ENCODE measurements at regions not wholly inside any gene's neighbourhood (a gene's known extent, or its start where the extent isn't known, plus 50 kb on each side); places are given as distances from the start of the nearest gene placed in this dataset.

GRCh38 chrX:40303256-40304077, 205.7 kb upstream of the BCOR start:
- DNase-seq: peak; percentile 6

DNA sequence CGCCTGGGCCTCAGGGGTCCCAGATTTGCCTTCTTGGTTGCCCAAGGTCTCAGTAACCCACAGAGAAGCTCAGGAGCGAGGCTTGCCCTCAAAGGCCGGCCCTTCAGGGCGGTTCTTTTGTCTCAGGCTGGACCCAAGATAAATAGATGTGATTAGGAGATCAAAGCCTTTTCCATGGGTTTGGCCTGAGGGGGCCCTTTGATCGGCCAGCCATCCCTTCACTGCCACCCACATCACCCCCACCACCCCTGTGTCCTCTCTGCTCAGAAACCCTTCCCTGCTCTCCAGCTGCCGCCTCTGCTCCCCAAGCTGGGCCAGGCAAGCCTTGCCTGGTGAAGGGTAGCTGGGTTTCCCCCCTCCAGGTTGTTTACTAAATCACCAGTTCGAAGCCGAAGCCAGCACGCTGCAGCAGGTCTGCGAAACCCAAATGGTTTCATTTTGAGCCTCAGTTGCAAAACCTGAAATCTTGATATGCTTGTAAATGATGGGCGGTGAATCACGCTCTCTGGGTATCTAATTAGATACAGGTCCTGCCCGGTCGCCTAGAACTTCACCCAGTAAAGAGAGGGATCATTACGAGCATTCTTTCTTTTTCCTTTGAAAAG, 202.6 kb upstream of the BCOR start:
- peak; percentile 8 for DNase-seq

DNA sequence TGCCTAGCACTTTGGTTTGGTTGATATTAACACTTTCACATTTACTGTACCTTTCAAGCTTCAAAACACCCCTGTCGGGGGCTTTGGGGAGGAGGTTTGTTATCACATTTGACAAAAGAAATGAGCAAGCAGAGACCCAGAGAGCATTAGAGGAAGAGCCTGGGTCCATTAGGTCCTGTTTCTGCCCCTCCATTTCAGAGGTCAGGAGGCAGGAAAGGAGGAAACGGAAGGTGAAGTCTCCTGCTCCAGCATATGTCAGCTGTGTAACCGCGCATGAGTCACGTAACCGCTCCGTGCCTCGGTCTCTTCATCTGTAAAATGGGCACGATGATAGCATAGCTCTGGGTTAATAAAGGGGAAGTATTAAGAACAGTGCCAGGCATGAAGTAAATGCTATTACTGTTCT, 201.9 kb upstream of the BCOR start:
- DNase-seq: peak; percentile 2

DNA sequence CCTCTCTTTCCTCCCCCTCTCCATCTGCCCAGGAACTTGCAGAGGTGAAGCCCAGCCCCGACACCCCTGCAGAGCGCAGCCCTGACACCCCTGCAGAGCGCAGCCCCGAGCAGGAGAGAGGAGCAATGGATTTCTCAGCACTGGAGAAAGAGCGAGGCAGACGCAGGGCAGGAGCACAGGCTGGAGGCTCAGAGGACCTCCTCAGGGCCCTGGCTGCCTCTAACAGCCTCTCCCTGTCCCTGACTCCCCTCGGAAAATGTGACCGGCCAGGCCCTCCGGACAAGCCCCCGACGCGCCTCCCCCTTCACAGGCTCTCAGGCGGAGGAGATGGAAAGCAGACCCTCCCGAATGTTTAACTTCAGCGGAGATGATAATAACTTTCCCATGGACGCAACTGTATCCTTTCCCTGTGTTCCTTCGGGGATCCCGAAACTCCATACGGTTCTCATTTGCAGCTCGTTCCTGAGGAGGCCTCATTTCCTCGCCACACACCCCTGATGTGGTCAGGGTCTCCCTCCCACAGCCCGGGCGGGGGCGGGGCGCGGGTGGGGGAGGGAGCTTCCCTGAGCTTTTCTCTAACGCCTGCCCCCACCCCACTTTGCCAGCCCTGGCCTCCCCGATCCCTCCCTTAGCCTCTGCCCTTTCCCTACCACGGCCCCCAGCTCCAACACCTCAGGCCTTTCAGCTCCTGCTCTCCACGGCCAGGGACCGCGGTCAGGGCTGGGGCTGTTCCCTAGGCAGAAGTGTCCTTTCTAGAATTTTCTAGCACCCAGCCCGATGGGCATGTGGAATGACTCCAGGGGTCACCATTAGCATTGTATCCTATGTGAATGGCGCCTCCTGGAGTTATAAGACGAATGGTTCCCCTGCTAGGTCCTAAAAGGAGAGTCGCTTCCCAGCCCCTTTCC, 201.1 kb upstream of the BCOR start:
- DNase-seq: no peak

- no peak for DNase-seq
These were observed 200.3 kb upstream of the BCOR start for GRCh38 chrX:40298069-40298468.

DNA sequence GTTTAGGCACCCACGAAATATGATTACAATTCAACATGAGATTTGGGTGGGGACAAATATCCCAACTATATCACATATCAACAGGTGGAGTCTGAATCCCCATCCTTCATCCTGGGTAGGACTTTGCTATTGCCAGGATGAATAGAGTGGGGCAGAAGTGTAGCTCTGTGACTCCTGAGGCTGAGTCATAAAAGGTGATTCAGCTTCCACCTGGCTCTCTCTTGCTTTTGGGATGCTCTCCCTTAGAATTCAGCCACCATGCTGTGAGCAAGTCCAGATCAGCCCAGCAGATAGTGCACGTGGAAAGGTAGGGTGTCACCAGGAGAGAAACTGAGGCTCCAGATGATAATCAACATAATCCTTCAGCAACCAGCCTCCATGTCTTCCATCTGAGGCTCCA, 193.8 kb upstream of the BCOR start:
- DNase-seq: no peak

DNA sequence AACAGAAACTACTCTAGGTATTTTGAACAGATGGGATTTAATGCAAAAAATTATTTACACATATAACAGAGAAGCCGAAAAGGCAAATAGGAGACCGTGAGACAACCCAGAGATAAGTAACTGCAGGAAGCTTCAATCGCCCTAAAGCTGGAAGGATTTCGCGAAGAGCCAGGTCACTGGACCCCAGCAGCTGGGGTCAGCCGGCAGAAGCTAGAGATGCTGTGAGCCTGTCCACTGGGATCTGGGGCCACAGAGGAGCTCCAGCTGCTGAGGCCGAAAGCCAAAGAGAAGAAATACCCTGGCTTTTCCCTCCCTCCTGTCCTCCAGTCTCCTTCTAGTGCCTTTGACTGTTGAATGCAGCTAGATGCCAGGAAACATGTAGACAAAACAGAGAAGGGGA, 192.8 kb upstream of the BCOR start:
- DNase-seq: no peak

DNA sequence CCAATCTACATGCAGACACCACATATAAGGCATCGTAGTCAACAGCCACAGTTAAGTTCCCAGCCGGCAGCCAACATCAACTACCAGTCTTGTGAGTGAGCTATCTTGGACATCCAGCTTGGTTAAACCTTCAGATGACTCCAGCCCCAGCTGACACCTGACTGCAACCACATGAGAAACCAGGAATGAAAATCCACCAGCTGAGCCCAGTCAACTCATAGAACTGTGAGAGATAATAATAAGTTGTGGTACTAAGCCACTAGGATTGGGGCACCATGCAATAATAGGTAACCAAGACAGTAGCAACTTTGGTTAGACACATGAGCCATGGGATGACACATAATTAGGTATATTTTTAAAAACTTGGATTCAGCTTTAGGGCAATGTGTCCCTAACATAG, 188.1 kb upstream of the BCOR start:
- no peak for DNase-seq

GRCh38 chrX:40284852-40285251, 187.1 kb upstream of the BCOR start:
- DNase-seq: no peak

DNA sequence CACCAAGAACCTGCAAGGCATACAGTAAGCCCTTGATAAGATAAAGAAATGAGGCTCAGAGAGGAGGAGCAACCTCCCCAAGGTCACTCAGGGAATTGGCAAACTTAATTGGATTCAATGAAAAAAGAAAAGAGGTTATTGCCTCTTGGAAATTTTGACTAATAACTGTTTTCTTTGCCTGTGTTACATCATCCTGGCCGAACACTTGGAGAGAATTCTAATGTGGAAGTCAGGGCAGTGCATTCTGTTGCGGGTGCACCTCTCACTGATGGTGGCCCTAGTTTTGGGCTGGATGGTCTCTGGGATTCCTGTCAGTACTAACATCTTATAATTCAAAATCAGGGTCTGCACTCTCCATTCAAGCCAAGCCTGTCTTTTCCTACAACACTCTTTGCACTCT, 186.2 kb upstream of the BCOR start:
- DNase-seq: no peak

DNA sequence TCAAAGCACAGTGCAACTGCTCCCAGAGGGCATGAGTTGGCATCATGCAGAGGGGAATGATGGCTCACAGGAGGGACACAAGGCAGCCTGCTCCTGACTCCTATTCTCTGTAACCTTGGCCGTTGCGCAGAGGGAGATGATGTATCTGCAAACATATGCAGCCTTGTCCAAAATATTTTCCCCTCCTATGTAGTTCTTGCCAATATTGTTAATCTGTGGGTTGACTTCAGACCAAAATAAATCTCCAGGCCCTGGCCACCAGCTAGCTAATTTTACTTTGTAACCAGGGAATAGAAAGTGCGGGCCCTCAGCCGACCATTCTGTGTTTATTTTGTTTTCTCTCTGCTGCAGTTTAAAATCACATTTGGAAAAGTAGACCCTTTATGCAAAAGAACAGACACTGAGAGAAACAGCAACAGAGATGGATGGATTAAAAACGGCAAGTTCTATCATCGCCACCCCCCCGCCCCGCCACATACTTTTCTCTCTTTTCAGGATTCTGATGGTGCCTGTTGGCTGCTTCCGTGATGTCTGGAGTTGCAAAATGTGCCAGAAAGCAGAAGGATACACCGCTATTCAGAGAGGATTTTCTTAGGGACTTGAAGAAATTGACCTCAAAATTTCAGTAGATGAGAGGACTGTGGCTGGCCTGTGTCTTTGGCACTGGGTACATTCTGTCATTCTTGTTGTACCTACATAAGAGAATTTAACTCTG, 185.3 kb upstream of the BCOR start:
- no peak for DNase-seq

- DNase-seq: no peak
These were observed 184.6 kb upstream of the BCOR start for GRCh38 chrX:40282348-40282747.

DNA sequence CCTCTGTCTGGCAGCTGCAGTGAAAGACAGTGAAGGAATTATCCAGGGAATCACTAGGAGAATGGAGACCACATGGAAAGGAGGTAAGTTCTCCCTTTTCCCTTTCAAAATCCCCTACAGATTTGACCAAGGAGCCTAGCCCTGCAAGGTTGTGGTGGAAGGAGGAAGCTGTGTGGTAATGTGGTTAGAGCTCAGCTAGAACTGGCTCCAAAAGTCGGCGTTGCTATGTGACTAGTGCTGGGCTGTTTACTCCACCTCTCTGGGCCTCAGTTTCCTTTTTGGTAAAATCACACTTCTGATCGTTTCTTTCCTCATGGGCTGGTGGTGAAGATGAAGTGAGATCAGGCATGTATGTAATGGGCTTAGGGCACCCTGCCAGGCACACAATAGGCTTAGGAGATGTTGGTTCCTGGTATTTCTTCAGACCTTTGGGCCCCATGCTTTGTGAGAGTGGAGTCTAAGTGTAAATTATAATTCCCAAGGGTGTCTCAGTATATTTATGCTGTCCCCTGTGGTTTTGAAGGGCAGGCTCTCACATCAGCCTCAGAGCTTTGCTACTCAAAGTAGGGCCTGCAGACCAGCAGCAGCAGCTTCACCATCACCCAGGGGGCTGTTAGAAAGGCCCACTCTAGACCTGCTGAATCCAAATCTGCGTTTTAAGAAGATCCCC, 183.7 kb upstream of the BCOR start:
- DNase-seq: no peak

- DNase-seq: no peak
These were observed 182.0 kb upstream of the BCOR start for GRCh38 chrX:40279762-40280161.

GRCh38 chrX:40279091-40279430, 181.3 kb upstream of the BCOR start:
- no peak for DNase-seq

DNA sequence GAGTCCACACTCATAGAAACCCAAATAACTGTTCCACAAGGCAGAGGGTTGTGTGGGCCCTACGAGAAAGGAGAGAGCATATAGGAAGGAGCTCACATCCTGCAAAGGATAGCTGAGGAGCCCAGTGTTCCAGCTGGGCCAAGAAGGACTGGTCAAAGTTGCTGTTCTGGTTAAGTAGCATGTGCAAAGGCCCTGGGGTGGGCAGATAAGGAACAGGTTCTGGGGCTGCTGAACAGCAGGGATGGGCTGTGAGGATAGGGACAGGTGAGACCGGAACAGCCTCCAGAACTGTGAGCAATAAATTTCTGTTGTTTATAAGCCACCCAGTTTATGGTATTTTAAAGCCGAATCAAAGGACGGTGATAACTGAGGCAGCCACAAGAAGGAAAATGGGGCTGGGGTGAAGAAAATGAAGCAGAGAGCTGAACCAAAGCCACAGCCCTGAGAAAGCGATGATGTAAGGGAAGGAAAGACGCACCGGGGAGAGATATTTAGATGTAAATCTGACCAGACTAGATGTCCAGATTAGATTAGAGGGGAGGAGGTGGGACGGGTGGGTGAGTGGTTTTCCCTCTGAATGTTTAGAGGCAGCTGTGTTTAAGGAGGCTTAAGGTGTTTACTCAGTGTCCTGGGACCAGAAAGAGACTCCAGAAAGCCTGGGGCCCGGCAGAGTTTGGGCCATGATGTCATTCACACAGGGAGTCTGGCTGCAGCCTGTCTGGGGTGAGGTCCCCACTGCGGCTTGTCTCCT, 180.8 kb upstream of the BCOR start:
- no peak for DNase-seq

GRCh38 chrX:40277672-40278071, 179.9 kb upstream of the BCOR start:
- no peak for DNase-seq

GRCh38 chrX:40273356-40274050, 175.7 kb upstream of the BCOR start:
- no peak for DNase-seq

GRCh38 chrX:40272776-40273175, 175.0 kb upstream of the BCOR start:
- DNase-seq: no peak

DNA sequence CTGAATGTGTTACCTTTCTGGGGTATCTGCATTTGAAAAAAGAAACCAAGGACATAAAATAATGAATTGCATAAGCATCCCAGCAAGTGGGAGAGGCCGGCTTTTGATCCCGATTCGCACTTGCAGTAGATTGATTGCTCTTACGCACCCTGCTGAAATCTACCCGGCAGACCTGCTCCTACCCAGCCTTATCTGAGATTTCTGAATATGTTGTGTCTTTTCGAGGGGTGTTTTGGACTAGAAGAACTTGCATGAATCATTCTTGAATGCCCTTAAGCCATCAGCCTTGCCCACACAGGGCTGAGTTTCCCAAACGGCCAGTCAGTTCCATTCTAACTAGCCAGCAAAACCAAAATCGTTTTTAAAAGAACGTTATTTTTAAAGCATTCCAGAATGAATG, 174.4 kb upstream of the BCOR start:
- no peak for DNase-seq

DNA sequence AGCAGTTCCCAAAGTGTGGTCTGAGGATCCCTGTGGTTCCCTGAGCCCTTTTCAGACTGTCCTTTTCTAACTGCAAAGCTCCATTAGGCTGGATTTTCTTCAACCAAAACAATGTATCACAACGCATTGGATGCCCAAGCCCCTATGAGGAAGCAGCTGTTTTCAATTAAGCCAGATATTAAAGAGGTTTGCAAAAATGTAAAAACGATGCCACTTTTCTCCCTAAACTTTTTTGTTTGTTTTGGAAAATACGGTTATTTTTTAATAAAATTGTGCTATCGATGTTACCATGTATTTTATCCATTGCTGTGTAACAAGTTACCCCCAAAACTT, 170.4 kb upstream of the BCOR start:
- DNase-seq: no peak

Data from stimulated activated CD4-positive, alpha-beta T cell treated with anti-CD3 and anti-CD28 coated beads, Interleukin-4, amount 100 ng/mL, for 1 hour (primary cell).